22Rv1 (cell line): ENCODE measurements at regions not wholly inside any gene's neighbourhood (a gene's known extent, or its start where the extent isn't known, plus 50 kb on each side); places are given as distances from the start of the nearest gene placed in this dataset.

Experiments used
- ZFX ChIP-seq: fragments of 450-650 bp; IDR thresholded peaks from 2 replicates; pipeline ENCODE4 v1.6.1; 2017; ENCODE audit warnings: antibody characterized with exemption, borderline replicate concordance
- TF ChIP-seq, protein P1 (sequence below): fragments of 450-650 bp; IDR thresholded peaks from 2 replicates; pipeline ENCODE4 v1.5.1; 2017; ENCODE audit warnings: mild to moderate bottlenecking

DNA sequence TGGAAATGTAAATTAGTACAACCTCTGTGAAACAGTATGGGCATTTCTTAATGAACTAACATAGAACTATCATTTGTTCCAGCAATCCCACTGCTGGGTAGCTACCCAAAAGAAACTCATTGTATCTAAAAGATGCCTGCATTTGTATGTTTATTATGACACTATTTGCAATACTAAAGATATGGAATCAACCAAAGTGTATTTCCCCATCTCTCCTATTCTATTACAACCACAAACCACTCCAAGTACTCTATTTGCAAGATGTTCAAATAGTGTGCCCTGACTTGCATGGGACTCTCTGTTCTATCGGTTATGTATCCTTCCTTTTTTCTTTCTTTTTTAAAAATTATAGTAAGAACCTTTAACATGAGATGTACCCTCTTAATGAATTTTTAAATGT, 845.2 kb downstream of the CDH11 start:
- TF ChIP-seq, protein P1, sequence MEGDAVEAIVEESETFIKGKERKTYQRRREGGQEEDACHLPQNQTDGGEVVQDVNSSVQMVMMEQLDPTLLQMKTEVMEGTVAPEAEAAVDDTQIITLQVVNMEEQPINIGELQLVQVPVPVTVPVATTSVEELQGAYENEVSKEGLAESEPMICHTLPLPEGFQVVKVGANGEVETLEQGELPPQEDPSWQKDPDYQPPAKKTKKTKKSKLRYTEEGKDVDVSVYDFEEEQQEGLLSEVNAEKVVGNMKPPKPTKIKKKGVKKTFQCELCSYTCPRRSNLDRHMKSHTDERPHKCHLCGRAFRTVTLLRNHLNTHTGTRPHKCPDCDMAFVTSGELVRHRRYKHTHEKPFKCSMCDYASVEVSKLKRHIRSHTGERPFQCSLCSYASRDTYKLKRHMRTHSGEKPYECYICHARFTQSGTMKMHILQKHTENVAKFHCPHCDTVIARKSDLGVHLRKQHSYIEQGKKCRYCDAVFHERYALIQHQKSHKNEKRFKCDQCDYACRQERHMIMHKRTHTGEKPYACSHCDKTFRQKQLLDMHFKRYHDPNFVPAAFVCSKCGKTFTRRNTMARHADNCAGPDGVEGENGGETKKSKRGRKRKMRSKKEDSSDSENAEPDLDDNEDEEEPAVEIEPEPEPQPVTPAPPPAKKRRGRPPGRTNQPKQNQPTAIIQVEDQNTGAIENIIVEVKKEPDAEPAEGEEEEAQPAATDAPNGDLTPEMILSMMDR = no peak
- no peak for TF ChIP-seq ZFX
